Osteoblast (primary cell): ENCODE measurements at regions not wholly inside any gene's neighbourhood (a gene's known extent, or its start where the extent isn't known, plus 50 kb on each side); places are given as distances from the start of the nearest gene placed in this dataset.

Source experiments
- DNase-seq: peaks from one replicate; pipeline ENCODE4 v3.0.0; 2011; ENCODE audit warnings: low spot score, mixed read lengths; ENCODE audit not compliant: insufficient read length; ENCODE audit errors: missing footprints
- H2AFZ ChIP-seq: 2 replicates; pipeline ENCODE4 v1.6.0; 2011; ENCODE audit warnings: mild to moderate bottlenecking, low read length
- H3K27ac ChIP-seq: 2 replicates; pipeline ENCODE4 v1.5.1; 2011; ENCODE audit warnings: mild to moderate bottlenecking, low read depth, low read length, moderate library complexity
- H3K27me3 ChIP-seq: 2 replicates; pipeline ENCODE4 v1.6.0; 2012; ENCODE audit warnings: mild to moderate bottlenecking, control low read depth, inconsistent platforms, low read length, moderate library complexity; ENCODE audit not compliant: insufficient read depth
- H3K36me3 ChIP-seq: 2 replicates; pipeline ENCODE4 v1.5.1; 2011; ENCODE audit warnings: mild to moderate bottlenecking, low read length, control low read depth, moderate library complexity; ENCODE audit not compliant: insufficient read depth
- H3K4me1 ChIP-seq: 2 replicates; pipeline ENCODE4 v1.5.1; 2011; ENCODE audit warnings: mild to moderate bottlenecking, low read length, control low read depth, moderate library complexity; ENCODE audit not compliant: insufficient read depth
- H3K4me2 ChIP-seq: 2 replicates; pipeline ENCODE4 v1.6.0; 2011; ENCODE audit warnings: mild to moderate bottlenecking, low read length; ENCODE audit not compliant: insufficient read depth
- H3K4me3 ChIP-seq: fragments of 200-600 bp; sonication (generic); 3 replicates; pipeline ENCODE4 v1.5.1; 2012; ENCODE audit warnings: mild to moderate bottlenecking, low read length, inconsistent platforms; ENCODE audit not compliant: insufficient read depth
- H3K79me2 ChIP-seq: 2 replicates; pipeline ENCODE4 v1.6.0; 2012; ENCODE audit warnings: mild to moderate bottlenecking, low read length, control low read depth, inconsistent platforms; ENCODE audit not compliant: insufficient read depth
- H3K9me3 ChIP-seq: 2 replicates; pipeline ENCODE4 v1.5.1; 2011; ENCODE audit warnings: low read depth, low read length, control low read depth
- H4K20me1 ChIP-seq: 2 replicates; pipeline ENCODE4 v1.6.0; 2012; ENCODE audit warnings: mild to moderate bottlenecking, low read length, control low read depth; ENCODE audit not compliant: insufficient read depth
- CTCF ChIP-seq: IDR thresholded peaks from 2 replicates; pipeline ENCODE4 v1.5.1; 2011; ENCODE audit warnings: mild to moderate bottlenecking, low read depth, low read length, moderate library complexity; ENCODE audit errors: extremely low read depth

- Histone ChIP-seq H2AFZ (no peak overlapping the region), H4K20me1 (no peaks in the 10 kb centered on the region), H3K4me1 (no peaks in the 10 kb centered on the region), H3K27ac (no peak overlapping the region), H3K79me2 (no peaks in the 10 kb centered on the region), H3K9me3 (peaks cover 2% of the 10 kb centered on the region), H3K4me2 (no peak overlapping the region), H3K4me3 (no peak overlapping the region), H3K36me3 (no peaks in the 10 kb centered on the region), H3K27me3 (no peaks in the 10 kb centered on the region)
- no peak for DNase-seq
- TF ChIP-seq CTCF, result no peak
Observed at GRCh38 chr7:136370137-136370536, 393.0 kb upstream of the MTPN start.

DNA sequence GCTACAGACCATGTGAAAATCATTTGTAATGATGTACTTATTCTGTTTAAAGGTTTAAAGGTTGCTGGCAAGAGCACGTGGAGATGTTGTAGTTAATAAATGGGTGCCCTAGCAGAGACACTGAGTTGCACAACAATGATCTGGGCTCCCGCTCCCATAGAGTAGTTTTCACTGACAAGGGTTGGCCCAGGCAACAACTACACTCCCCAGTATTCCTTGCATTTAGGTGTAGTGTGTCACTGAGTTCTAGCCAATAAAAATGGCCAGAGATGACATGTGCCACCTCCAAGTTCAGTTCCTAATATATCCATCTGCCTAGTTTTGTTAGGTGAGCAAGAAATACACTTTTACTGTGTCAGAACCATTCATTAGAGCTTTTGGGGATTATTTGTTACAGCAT lies 392.1 kb upstream of the MTPN start:
- Histone ChIP-seq H2AFZ (no peak overlapping the region), H3K27me3 (no peaks in the 10 kb centered on the region), H3K4me1 (no peaks in the 10 kb centered on the region), H4K20me1 (no peaks in the 10 kb centered on the region), H3K36me3 (no peaks in the 10 kb centered on the region), H3K4me3 (no peak overlapping the region), H3K79me2 (no peaks in the 10 kb centered on the region), H3K27ac (no peak overlapping the region), H3K9me3 (peaks cover 2% of the 10 kb centered on the region), H3K4me2 (no peak overlapping the region)
- no peak for TF ChIP-seq CTCF
- DNase-seq, result no peak

GRCh38 chr7:136359333-136359903 lies 382.3 kb upstream of the MTPN start:
- no peak overlapping the region for H2AFZ ChIP-seq
- no peak overlapping the region for H3K4me2 ChIP-seq
- H4K20me1 ChIP-seq, result no peaks in the 10 kb centered on the region
- no peaks in the 10 kb centered on the region for H3K79me2 ChIP-seq
- no peak overlapping the region for H3K27ac ChIP-seq
- TF ChIP-seq CTCF, result no peak
- no peaks in the 10 kb centered on the region for H3K4me1 ChIP-seq
- H3K27me3 ChIP-seq, result no peaks in the 10 kb centered on the region
- no peak for DNase-seq
- H3K4me3 ChIP-seq, result no peak overlapping the region
- H3K9me3 ChIP-seq, result no peaks in the 10 kb centered on the region
- H3K36me3 ChIP-seq, result no peaks in the 10 kb centered on the region

DNA sequence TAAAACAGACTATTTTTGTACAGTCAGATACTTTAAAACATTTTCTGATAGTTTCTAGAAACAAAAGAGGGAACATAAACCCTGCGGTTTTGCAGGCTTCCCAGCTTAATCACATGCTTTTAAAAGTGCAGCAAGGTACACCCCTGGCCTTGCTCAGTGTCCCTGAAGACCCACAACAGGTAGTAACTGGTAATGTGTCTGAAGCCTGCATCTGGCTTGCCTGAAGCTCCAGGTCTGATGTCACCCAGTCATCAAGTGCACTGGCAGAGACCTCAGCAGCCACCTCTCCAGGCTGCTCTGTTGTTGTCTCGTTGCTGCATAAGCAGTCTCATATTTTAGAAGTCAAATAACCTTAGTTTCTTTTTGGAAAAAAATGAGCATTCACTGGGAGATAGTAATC lies 376.1 kb upstream of the MTPN start:
- no peaks in the 10 kb centered on the region for H3K27me3 ChIP-seq
- no peaks in the 10 kb centered on the region for H3K36me3 ChIP-seq
- H3K4me2 ChIP-seq, result no peak overlapping the region
- H3K27ac ChIP-seq, result no peak overlapping the region
- no peak overlapping the region for H2AFZ ChIP-seq
- no peak overlapping the region for H3K4me3 ChIP-seq
- no peaks in the 10 kb centered on the region for H4K20me1 ChIP-seq
- H3K4me1 ChIP-seq, result no peaks in the 10 kb centered on the region
- no peak for TF ChIP-seq CTCF
- no peaks in the 10 kb centered on the region for H3K79me2 ChIP-seq
- no peaks in the 10 kb centered on the region for H3K9me3 ChIP-seq
- no peak for DNase-seq
